HEK293 (cell line): ENCODE measurements at regions not wholly inside any gene's neighbourhood (a gene's known extent, or its start where the extent isn't known, plus 50 kb on each side); places are given as distances from the start of the nearest gene placed in this dataset.

Experiments used
- MEIS1 ChIP-seq: sonication (generic); formaldehyde crosslinking; IDR thresholded peaks from 2 replicates; pipeline ENCODE4 v1.8.1; 2022; ENCODE audit warnings: missing genetic modification reagents, mild to moderate bottlenecking, borderline replicate concordance
- OVOL3 ChIP-seq: fragments of 450-650 bp; formaldehyde crosslinking; IDR thresholded peaks from 2 replicates; pipeline ENCODE4 v1.5.1; 2016; ENCODE audit warnings: missing biosample characterization, missing genetic modification characterization
- YY1 ChIP-seq: fragments of 450-650 bp; formaldehyde crosslinking; IDR thresholded peaks from 2 replicates; pipeline ENCODE4 v1.5.1; 2018; ENCODE audit warnings: missing biosample characterization, missing genetic modification characterization
- ZNF248 ChIP-seq: fragments of 450-650 bp; formaldehyde crosslinking; IDR thresholded peaks from 2 replicates; pipeline ENCODE4 v1.5.1; 2017; ENCODE audit warnings: missing biosample characterization, missing genetic modification characterization
- ZNF274 ChIP-seq, 2 experiments: fragments of 200-500 bp in 1 of 2; fragments of 450-650 bp in 1 of 2; sonication (Bioruptor generic) in 1 of 2; formaldehyde crosslinking in 1 of 2; IDR thresholded peaks; 2 replicates each; pipeline versions ENCODE4 v1.5.1 to v1.6.1; 2014 to 2016; ENCODE audit warnings: borderline replicate concordance in 1 of 2, inconsistent platforms in 1 of 2, low read length in 1 of 2, missing biosample characterization in 1 of 2, missing genetic modification characterization in 1 of 2
- ZNF555 ChIP-seq: fragments of 450-650 bp; formaldehyde crosslinking; conservative IDR thresholded peaks from 2 replicates; pipeline ENCODE4 v1.5.1; 2017; ENCODE audit warnings: missing biosample characterization, mild to moderate bottlenecking, missing genetic modification characterization, inconsistent platforms
- ZNF660 ChIP-seq: fragments of 450-650 bp; IDR thresholded peaks from 2 replicates; pipeline ENCODE4 v1.5.1; 2018; ENCODE audit warnings: missing biosample characterization, mild to moderate bottlenecking, missing genetic modification characterization
- TF ChIP-seq, protein P1 (sequence below): fragments of 450-650 bp; formaldehyde crosslinking; IDR thresholded peaks from 2 replicates; pipeline ENCODE4 v1.5.1; 2016; ENCODE audit warnings: missing biosample characterization, missing genetic modification characterization
- TF ChIP-seq, protein P2 (sequence below): fragments of 450-650 bp; formaldehyde crosslinking; IDR thresholded peaks from 2 replicates; pipeline ENCODE4 v1.5.1; 2016; ENCODE audit warnings: missing biosample characterization, missing genetic modification characterization, low read depth
- TF ChIP-seq, protein P3 (sequence below): fragments of 450-650 bp; formaldehyde crosslinking; IDR thresholded peaks from 2 replicates; pipeline ENCODE4 v1.5.1; 2016; ENCODE audit warnings: missing biosample characterization, missing genetic modification characterization, low read depth
- TF ChIP-seq, protein P4 (sequence below): fragments of 450-650 bp; formaldehyde crosslinking; IDR thresholded peaks from 2 replicates; pipeline ENCODE4 v1.5.1; 2017; ENCODE audit warnings: missing biosample characterization, missing genetic modification characterization

DNA sequence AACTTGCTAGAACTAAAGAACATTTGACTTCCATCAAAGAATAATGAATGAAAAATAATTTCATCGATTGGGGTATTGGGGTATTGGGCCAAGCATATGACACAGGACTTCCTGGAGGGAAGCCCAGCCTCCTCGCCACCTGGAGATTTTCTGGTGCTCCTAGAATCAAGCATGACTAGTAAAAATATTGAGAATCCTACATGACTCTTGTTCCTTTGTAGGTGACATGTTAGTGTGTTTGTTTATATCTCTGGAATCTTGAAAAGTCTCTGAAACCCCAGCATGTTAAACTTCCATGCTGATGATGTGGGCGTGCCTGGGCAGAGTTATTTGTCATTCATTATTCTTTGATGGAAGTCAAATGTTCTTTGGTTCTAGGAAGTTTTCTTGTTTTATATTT lies 90.1 kb upstream of the EPHB3 start:
- no peak for TF ChIP-seq MEIS1 (CRISPR knock-in tag)
- TF ChIP-seq, protein P1, sequence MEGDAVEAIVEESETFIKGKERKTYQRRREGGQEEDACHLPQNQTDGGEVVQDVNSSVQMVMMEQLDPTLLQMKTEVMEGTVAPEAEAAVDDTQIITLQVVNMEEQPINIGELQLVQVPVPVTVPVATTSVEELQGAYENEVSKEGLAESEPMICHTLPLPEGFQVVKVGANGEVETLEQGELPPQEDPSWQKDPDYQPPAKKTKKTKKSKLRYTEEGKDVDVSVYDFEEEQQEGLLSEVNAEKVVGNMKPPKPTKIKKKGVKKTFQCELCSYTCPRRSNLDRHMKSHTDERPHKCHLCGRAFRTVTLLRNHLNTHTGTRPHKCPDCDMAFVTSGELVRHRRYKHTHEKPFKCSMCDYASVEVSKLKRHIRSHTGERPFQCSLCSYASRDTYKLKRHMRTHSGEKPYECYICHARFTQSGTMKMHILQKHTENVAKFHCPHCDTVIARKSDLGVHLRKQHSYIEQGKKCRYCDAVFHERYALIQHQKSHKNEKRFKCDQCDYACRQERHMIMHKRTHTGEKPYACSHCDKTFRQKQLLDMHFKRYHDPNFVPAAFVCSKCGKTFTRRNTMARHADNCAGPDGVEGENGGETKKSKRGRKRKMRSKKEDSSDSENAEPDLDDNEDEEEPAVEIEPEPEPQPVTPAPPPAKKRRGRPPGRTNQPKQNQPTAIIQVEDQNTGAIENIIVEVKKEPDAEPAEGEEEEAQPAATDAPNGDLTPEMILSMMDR, result no peak
- TF ChIP-seq, protein P2, sequence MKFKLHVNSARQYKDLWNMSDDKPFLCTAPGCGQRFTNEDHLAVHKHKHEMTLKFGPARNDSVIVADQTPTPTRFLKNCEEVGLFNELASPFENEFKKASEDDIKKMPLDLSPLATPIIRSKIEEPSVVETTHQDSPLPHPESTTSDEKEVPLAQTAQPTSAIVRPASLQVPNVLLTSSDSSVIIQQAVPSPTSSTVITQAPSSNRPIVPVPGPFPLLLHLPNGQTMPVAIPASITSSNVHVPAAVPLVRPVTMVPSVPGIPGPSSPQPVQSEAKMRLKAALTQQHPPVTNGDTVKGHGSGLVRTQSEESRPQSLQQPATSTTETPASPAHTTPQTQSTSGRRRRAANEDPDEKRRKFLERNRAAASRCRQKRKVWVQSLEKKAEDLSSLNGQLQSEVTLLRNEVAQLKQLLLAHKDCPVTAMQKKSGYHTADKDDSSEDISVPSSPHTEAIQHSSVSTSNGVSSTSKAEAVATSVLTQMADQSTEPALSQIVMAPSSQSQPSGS (tag by site-specific recombination), result no peak
- TF ChIP-seq YY1 (tag by site-specific recombination), result no peak
- no peak for TF ChIP-seq ZNF660 (tag by site-specific recombination)
- TF ChIP-seq ZNF274 (IDR thresholded peaks at IDR 0.05; ENCODE audit: low read length), result no peak
- TF ChIP-seq ZNF274 (tag by site-specific recombination; IDR thresholded peaks at IDR 0.05; ENCODE audit: borderline replicate concordance), result no peak
- TF ChIP-seq, protein P3, sequence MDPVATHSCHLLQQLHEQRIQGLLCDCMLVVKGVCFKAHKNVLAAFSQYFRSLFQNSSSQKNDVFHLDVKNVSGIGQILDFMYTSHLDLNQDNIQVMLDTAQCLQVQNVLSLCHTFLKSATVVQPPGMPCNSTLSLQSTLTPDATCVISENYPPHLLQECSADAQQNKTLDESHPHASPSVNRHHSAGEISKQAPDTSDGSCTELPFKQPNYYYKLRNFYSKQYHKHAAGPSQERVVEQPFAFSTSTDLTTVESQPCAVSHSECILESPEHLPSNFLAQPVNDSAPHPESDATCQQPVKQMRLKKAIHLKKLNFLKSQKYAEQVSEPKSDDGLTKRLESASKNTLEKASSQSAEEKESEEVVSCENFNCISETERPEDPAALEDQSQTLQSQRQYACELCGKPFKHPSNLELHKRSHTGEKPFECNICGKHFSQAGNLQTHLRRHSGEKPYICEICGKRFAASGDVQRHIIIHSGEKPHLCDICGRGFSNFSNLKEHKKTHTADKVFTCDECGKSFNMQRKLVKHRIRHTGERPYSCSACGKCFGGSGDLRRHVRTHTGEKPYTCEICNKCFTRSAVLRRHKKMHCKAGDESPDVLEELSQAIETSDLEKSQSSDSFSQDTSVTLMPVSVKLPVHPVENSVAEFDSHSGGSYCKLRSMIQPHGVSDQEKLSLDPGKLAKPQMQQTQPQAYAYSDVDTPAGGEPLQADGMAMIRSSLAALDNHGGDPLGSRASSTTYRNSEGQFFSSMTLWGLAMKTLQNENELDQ (tag by site-specific recombination), result no peak
- TF ChIP-seq ZNF248 (tag by site-specific recombination), result no peak
- no peak for TF ChIP-seq ZNF555
- TF ChIP-seq OVOL3 (tag by site-specific recombination), result no peak
- TF ChIP-seq, protein P4, sequence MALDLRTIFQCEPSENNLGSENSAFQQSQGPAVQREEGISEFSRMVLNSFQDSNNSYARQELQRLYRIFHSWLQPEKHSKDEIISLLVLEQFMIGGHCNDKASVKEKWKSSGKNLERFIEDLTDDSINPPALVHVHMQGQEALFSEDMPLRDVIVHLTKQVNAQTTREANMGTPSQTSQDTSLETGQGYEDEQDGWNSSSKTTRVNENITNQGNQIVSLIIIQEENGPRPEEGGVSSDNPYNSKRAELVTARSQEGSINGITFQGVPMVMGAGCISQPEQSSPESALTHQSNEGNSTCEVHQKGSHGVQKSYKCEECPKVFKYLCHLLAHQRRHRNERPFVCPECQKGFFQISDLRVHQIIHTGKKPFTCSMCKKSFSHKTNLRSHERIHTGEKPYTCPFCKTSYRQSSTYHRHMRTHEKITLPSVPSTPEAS (tag by site-specific recombination), result no peak
